Smooth muscle cell (in vitro differentiated cells): ENCODE measurements at regions not wholly inside any gene's neighbourhood (a gene's known extent, or its start where the extent isn't known, plus 50 kb on each side); places are given as distances from the start of the nearest gene placed in this dataset.

Experiments used
- DNase-seq: peaks from one replicate; lab custom pipeline; 2025; ENCODE audit not compliant: unreplicated experiment; lab: John Stamatoyannopoulos, UW
- H2AFZ ChIP-seq: fragments of 200-600 bp; sonication (generic); 2 replicates; pipeline ENCODE4 v1.6.0; 2016; ENCODE audit warnings: antibody characterized with exemption, low read depth, mild to moderate bottlenecking
- H3F3A ChIP-seq: fragments of 200-600 bp; sonication (generic); 2 replicates; pipeline ENCODE4 v1.6.0; 2017; ENCODE audit warnings: antibody characterized with exemption, low read depth
- H3K27ac ChIP-seq: fragments of 200-600 bp; sonication (generic); 2 replicates; pipeline ENCODE4 v1.5.1; 2016; ENCODE audit warnings: low read depth, mild to moderate bottlenecking
- H3K27me3 ChIP-seq: fragments of 200-600 bp; sonication (generic); 2 replicates; pipeline ENCODE4 v1.6.1; 2016; ENCODE audit warnings: low read depth, mild to moderate bottlenecking
- H3K36me3 ChIP-seq: fragments of 200-600 bp; sonication (generic); 2 replicates; pipeline ENCODE4 v1.5.1; 2016; ENCODE audit warnings: low read depth
- H3K4me1 ChIP-seq: fragments of 200-600 bp; sonication (generic); 2 replicates; pipeline ENCODE4 v1.5.1; 2016; ENCODE audit warnings: low read depth
- H3K4me2 ChIP-seq: fragments of 200-600 bp; sonication (generic); 2 replicates; pipeline ENCODE4 v1.6.0; 2016; ENCODE audit warnings: mild to moderate bottlenecking
- H3K4me3 ChIP-seq: fragments of 200-600 bp; sonication (generic); 2 replicates; pipeline ENCODE4 v1.5.1; 2016; ENCODE audit warnings: mild to moderate bottlenecking
- H3K79me2 ChIP-seq: fragments of 200-600 bp; sonication (generic); 2 replicates; pipeline ENCODE4 v1.6.0; 2016; ENCODE audit warnings: low read depth, mild to moderate bottlenecking
- H3K9ac ChIP-seq: fragments of 200-600 bp; sonication (generic); 2 replicates; pipeline ENCODE4 v1.6.0; 2016; ENCODE audit warnings: low read depth
- H3K9me3 ChIP-seq: fragments of 200-600 bp; sonication (generic); replicated peaks from 2 replicates; pipeline ENCODE4 v1.5.1; 2016; ENCODE audit warnings: low read depth
- H4K20me1 ChIP-seq: fragments of 200-600 bp; sonication (generic); 2 replicates; pipeline ENCODE4 v1.6.0; 2016; ENCODE audit warnings: low read depth
- WGBS: methylation state at CpG from one replicate; pipeline ENCODE4 v1.1.7; 2016; ENCODE audit warnings: low lambda C conversion rate; 5-methylcytosine and 5-hydroxymethylcytosine counted together
- TF ChIP-seq, protein P1 (sequence below): fragments of 200-600 bp; sonication (generic); IDR thresholded peaks from 2 replicates; pipeline ENCODE4 v1.5.1; 2017; ENCODE audit warnings: borderline replicate concordance, mild to moderate bottlenecking, antibody characterized with exemption; ENCODE audit not compliant: insufficient read depth, poor library complexity, severe bottlenecking

DNA sequence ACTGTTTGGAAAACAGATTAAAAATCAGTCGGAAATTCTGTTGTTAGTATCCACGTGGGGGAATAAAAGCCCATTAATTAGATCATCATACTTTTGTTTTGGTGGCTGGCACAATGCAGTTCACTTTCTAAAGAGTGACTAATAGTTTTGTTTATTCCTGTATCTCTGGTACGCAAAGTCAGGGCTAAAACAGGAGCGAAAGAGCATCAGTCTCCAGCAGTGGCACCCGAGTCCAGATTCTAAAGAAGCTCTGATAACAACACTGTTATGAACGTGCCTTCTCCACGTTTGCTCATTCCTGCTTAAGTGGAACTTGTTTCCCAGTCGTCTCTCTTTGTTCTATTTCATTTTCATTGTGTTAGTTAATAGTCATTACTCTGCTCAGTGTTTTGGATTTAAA is 69.6 kb downstream of the HSPA13 start:
- no peak overlapping the region for H2AFZ ChIP-seq
- H3K79me2 ChIP-seq: no peaks in the 10 kb centered on the region
- no peak for DNase-seq
- TF ChIP-seq, protein P1, sequence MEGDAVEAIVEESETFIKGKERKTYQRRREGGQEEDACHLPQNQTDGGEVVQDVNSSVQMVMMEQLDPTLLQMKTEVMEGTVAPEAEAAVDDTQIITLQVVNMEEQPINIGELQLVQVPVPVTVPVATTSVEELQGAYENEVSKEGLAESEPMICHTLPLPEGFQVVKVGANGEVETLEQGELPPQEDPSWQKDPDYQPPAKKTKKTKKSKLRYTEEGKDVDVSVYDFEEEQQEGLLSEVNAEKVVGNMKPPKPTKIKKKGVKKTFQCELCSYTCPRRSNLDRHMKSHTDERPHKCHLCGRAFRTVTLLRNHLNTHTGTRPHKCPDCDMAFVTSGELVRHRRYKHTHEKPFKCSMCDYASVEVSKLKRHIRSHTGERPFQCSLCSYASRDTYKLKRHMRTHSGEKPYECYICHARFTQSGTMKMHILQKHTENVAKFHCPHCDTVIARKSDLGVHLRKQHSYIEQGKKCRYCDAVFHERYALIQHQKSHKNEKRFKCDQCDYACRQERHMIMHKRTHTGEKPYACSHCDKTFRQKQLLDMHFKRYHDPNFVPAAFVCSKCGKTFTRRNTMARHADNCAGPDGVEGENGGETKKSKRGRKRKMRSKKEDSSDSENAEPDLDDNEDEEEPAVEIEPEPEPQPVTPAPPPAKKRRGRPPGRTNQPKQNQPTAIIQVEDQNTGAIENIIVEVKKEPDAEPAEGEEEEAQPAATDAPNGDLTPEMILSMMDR: no peak
- no peaks in the 10 kb centered on the region for H3K9me3 ChIP-seq
- H3K4me1 ChIP-seq: no peaks in the 10 kb centered on the region
- no peak overlapping the region for H3K9ac ChIP-seq
- no peaks in the 10 kb centered on the region for H4K20me1 ChIP-seq
- no peaks in the 10 kb centered on the region for H3F3A ChIP-seq
- no peak overlapping the region for H3K27ac ChIP-seq
- WGBS: 69% methylated on average over 8 of the region's 8 CpGs
- no peak overlapping the region for H3K4me3 ChIP-seq
- H3K27me3 ChIP-seq: no peaks in the 10 kb centered on the region
- H3K4me2 ChIP-seq: no peak overlapping the region
- no peaks in the 10 kb centered on the region for H3K36me3 ChIP-seq

DNA sequence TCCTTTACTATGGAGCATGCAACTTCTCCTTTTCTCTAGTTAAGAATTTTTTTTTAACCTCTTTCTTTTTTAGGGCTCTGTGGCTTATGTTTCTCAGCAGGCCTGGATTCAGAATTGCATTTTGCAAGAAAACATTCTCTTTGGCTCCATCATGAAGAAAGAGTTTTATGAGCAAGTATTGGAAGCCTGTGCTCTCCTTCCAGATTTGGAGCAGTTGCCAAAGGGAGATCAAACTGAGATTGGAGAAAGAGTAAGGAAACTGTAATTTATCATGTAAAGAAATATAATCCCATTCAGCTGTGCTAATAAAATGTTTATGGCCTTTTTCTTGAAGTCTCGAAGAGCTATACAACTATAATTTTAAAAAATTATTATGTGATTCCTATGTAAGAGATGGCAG is 70.1 kb downstream of the HSPA13 start:
- no peak overlapping the region for H3K4me3 ChIP-seq
- H3K9ac ChIP-seq: no peak overlapping the region
- no peaks in the 10 kb centered on the region for H3F3A ChIP-seq
- H3K27me3 ChIP-seq: no peaks in the 10 kb centered on the region
- H3K4me1 ChIP-seq: no peaks in the 10 kb centered on the region
- DNase-seq: no peak
- 88% methylated on average over 1 of the region's 1 CpG for whole genome bisulfite sequencing
- no peak overlapping the region for H3K4me2 ChIP-seq
- no peak overlapping the region for H2AFZ ChIP-seq
- H4K20me1 ChIP-seq: no peaks in the 10 kb centered on the region
- TF ChIP-seq, protein P1: no peak
- no peaks in the 10 kb centered on the region for H3K79me2 ChIP-seq
- no peaks in the 10 kb centered on the region for H3K36me3 ChIP-seq
- no peak overlapping the region for H3K27ac ChIP-seq
- no peaks in the 10 kb centered on the region for H3K9me3 ChIP-seq

DNA sequence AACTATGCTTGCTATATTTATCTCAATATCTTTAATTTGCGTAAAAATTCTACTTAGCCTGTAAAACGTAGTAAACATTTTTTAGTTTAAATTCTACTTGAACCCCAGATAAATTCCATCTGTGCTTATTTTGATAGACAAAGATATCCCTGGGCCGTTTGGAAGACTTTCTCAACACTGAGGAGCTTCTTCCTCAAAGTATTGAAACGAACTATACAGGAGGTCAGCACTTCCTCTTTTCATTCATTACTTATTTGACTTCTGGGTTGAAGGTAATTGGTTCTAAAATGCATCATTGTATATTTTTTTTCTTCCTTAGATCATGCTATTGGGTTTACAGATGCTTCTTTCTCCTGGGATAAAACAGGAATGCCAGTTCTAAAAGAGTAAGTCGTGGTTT is 74.7 kb downstream of the HSPA13 start:
- Histone ChIP-seq H3K9me3 (no peaks in the 10 kb centered on the region), H4K20me1 (no peaks in the 10 kb centered on the region), H3K4me1 (no peaks in the 10 kb centered on the region), H3K27me3 (no peaks in the 10 kb centered on the region), H3K4me2 (no peak overlapping the region), H3K36me3 (no peaks in the 10 kb centered on the region), H3K27ac (no peak overlapping the region), H3K79me2 (no peaks in the 10 kb centered on the region), H3F3A (no peaks in the 10 kb centered on the region), H3K4me3 (no peak overlapping the region), H2AFZ (no peak overlapping the region), H3K9ac (no peak overlapping the region)
- 87% methylated on average over 5 of the region's 5 CpGs for WGBS
- TF ChIP-seq, protein P1: no peak
- DNase-seq: no peak

GRCh38 chr21:14306126-14306907 is 76.6 kb downstream of the HSPA13 start:
- TF ChIP-seq, protein P1: no peak
- Histone ChIP-seq H3K36me3 (no peaks in the 10 kb centered on the region), H3F3A (no peaks in the 10 kb centered on the region), H3K9ac (no peak overlapping the region), H4K20me1 (no peaks in the 10 kb centered on the region), H3K27ac (no peak overlapping the region), H3K79me2 (no peaks in the 10 kb centered on the region), H3K9me3 (no peaks in the 10 kb centered on the region), H3K27me3 (no peaks in the 10 kb centered on the region), H3K4me1 (no peaks in the 10 kb centered on the region), H3K4me3 (no peak overlapping the region), H2AFZ (no peak overlapping the region), H3K4me2 (no peak overlapping the region)
- WGBS: 52% methylated on average over 5 of the region's 5 CpGs
- DNase-seq: no peak
